Heart left ventricle (tissue), 16 donors: ENCODE measurements at regions not wholly inside any gene's neighbourhood (a gene's known extent, or its start where the extent isn't known, plus 50 kb on each side); places are given as distances from the start of the nearest gene placed in this dataset.

ENCODE experiments used
- ATAC-seq, 4 donors: fragments of 200-7000 bp; cut with Tn5 transposase; one replicate each; pipeline ENCODE4 v1.9.1; 2020 to 2022; ENCODE audit warnings: moderate library complexity in 4 of 4, mild to moderate bottlenecking in 3 of 4, moderate number of reproducible peaks in 1 of 4
- DNase-seq, 5 donors: peaks; one replicate each; pipeline ENCODE4 v3.0.0-alpha.2; 2020
- H3K27ac ChIP-seq, 12 donors: fragments of 200-600 bp; sonication (generic) in 4 of 12; one replicate each; pipeline versions ENCODE4 v1.5.0 to v1.8.0; 2016 to 2022; ENCODE audit warnings: mild to moderate bottlenecking in 2 of 12
- H3K27me3 ChIP-seq, 9 donors: fragments of 200-600 bp; sonication (generic) in 2 of 9; one replicate each; pipeline versions ENCODE4 v1.5.1 to v1.8.0; 2016 to 2022; ENCODE audit warnings: mild to moderate bottlenecking in 3 of 9
- H3K36me3 ChIP-seq, 9 donors: fragments of 200-600 bp; sonication (generic) in 2 of 9; one replicate each; pipeline versions ENCODE4 v1.5.0 to v1.8.0; 2018 to 2022; ENCODE audit warnings: mild to moderate bottlenecking in 2 of 9
- H3K4me1 ChIP-seq, 12 donors: fragments of 200-600 bp; sonication (generic) in 4 of 12; one replicate each; pipeline versions ENCODE4 v1.5.0 to v1.8.0; 2016 to 2022; ENCODE audit warnings: mild to moderate bottlenecking in 3 of 12
- H3K4me3 ChIP-seq, 12 donors: fragments of 200-600 bp; sonication (generic) in 4 of 12; one replicate each; pipeline versions ENCODE4 v1.5.0 to v1.8.0; 2017 to 2022; ENCODE audit warnings: mild to moderate bottlenecking in 9 of 12, moderate library complexity in 4 of 12
- H3K9me3 ChIP-seq, 12 donors: fragments of 200-600 bp; sonication (generic) in 4 of 12; one replicate each; pipeline versions ENCODE4 v1.5.0 to v1.8.0; 2016 to 2022; ENCODE audit warnings: mild to moderate bottlenecking in 1 of 12
- CTCF ChIP-seq, 12 donors: fragments of 200-600 bp; sonication (generic) in 4 of 12; IDR thresholded peaks; one replicate each; pipeline versions ENCODE4 v1.5.0 to v1.8.0; 2018 to 2022; ENCODE audit warnings: antibody characterized with exemption in 12 of 12, mild to moderate bottlenecking in 5 of 12
- POLR2A ChIP-seq, 2 donors: fragments of 450-650 bp; IDR thresholded peaks; one replicate each; pipeline ENCODE4 v1.6.1; 2017; ENCODE audit warnings: antibody characterized with exemption in 2 of 2, mild to moderate bottlenecking in 2 of 2, moderate library complexity in 2 of 2
- WGBS, 4 donors: extraction: QIAGEN DNeasy Blood & Tissue Kit in 2 of 4; methylation state at CpG; one replicate each; pipeline versions ENCODE4 v1.1.5 to v1.1.7; 2013 to 2018; 5-methylcytosine and 5-hydroxymethylcytosine counted together
- intact Hi-C, 10 donors: fragments of 100-400 bp; cut with DNase I; formaldehyde crosslinking; loops; one replicate each; pipeline versions ENCODE4 v1.11.1 to v1.14.2; 2022
- donor health status: ischemic (EF 13 %, LVEDD 7.1; RV severe dilation, severe dysfunction).
- donor health status: healthy with polysubstance abuse.
- donor health status: DM: no; HTN: yes; CAD: no.
- donor health status: DM: no; HTN: no; CAD: no.
- donor health status: ischemic (EF 25% LVEDD 6.9; RV normal size, moderate dysfunction).
- donor health status: ischemic (EF 25% LVEDD 5.7; RV mildly dilated, moderate dysfunction).
- donor health status: healthy.
- donor health status: DM: yes; HTN: yes; CAD: no.
- donor health status: ischemic (EF 35%, LVEDD 5.7; RV mildly dilated, moderate dysfunction).
- donor health status: nonischemic (EF 11% LVEDD 7.7; RV severe dilation, severe dysfunction).
- donor health status: DM: yes; HTN: yes; CAD: no.
- donor health status: PGD.
- donor health status: ischemic (EF 29% LVEDD 5.4; RV normal size, mild dysfunction).
- donor health status: nonischemic (EF 23%, LVEDD 6.1; RV moderate dilation, normal function).

- intact Hi-C loops = no loop called here
- TF ChIP-seq CTCF (IDR thresholded peaks at IDR 0.05) (no peak), POLR2A (IDR thresholded peaks at IDR 0.05) (no peak)
- Histone ChIP-seq H3K4me3 (no peak overlapping the region), H3K36me3 (no peaks in the 10 kb centered on the region), H3K4me1 (no peaks in the 10 kb centered on the region), H3K9me3 (peaks cover 0 to 9% (median 0%) of the 10 kb centered on the region in 12 donors), H3K27ac (no peak overlapping the region), H3K27me3 (no peaks in the 10 kb centered on the region)
- 95 to 96% (median 96%) methylated on average over 2 of the region's 2 CpGs for WGBS, 4 donors
- DNase-seq = no peak
- ATAC-seq = no peak
Measured at GRCh38 chr12:24425601-24425970, 476.1 kb upstream of the SOX5 start.

GRCh38 chr12:24424889-24425600 lies 475.6 kb upstream of the SOX5 start:
- 78 to 81% (median 79%) methylated on average over 6 of the region's 6 CpGs for WGBS, 4 donors
- ATAC-seq (no peak), DNase-seq (no peak)
- H3K4me3 ChIP-seq = no peak overlapping the region
- intact Hi-C loops = no loop called here
- H3K9me3 ChIP-seq = peaks cover 0 to 14% (median 0%) of the 10 kb centered on the region in 12 donors
- no peak for TF ChIP-seq CTCF (IDR thresholded peaks at IDR 0.05)
- no peak for TF ChIP-seq POLR2A (IDR thresholded peaks at IDR 0.05)
- no peaks in the 10 kb centered on the region for H3K36me3 ChIP-seq
- no peaks in the 10 kb centered on the region for H3K27me3 ChIP-seq
- no peak overlapping the region for H3K27ac ChIP-seq
- H3K4me1 ChIP-seq = no peaks in the 10 kb centered on the region

GRCh38 chr12:24424376-24424775 lies 474.9 kb upstream of the SOX5 start:
- intact Hi-C loops = no loop called here
- no peaks in the 10 kb centered on the region for H3K27me3 ChIP-seq
- no peaks in the 10 kb centered on the region for H3K36me3 ChIP-seq
- H3K4me1 ChIP-seq = no peaks in the 10 kb centered on the region
- 77 to 85% (median 78%) methylated on average over 2 of the region's 2 CpGs for WGBS, 4 donors
- no peak for TF ChIP-seq CTCF (IDR thresholded peaks at IDR 0.05)
- no peak for TF ChIP-seq POLR2A (IDR thresholded peaks at IDR 0.05)
- H3K4me3 ChIP-seq = no peak overlapping the region
- peaks cover 0 to 14% (median 0%) of the 10 kb centered on the region in 12 donors for H3K9me3 ChIP-seq
- no peak for ATAC-seq
- DNase-seq = no peak
- no peak overlapping the region for H3K27ac ChIP-seq

- DNase-seq = no peak
- 81 to 91% (median 85%) methylated on average over 4 of the region's 4 CpGs for WGBS, 4 donors
- H3K4me3 ChIP-seq = no peak overlapping the region
- no peak overlapping the region for H3K27ac ChIP-seq
- ATAC-seq = no peak
- TF ChIP-seq CTCF (IDR thresholded peaks at IDR 0.05) (no peak), POLR2A (IDR thresholded peaks at IDR 0.05) (no peak)
- H3K9me3 ChIP-seq = peaks cover 0 to 14% (median 0%) of the 10 kb centered on the region in 12 donors
- H3K27me3 ChIP-seq = no peaks in the 10 kb centered on the region
- H3K4me1 ChIP-seq = no peaks in the 10 kb centered on the region
- no peaks in the 10 kb centered on the region for H3K36me3 ChIP-seq
- intact Hi-C loops = no loop called here
Measured at GRCh38 chr12:24423611-24424010, 474.1 kb upstream of the SOX5 start.
